COLO668 (cell line): ENCODE measurements at regions not wholly inside any gene's neighbourhood (a gene's known extent, or its start where the extent isn't known, plus 50 kb on each side); places are given as distances from the start of the nearest gene placed in this dataset.

Experiments
- DNase-seq: peaks from one replicate; lab custom pipeline; 2025; ENCODE audit not compliant: unreplicated experiment; lab: John Stamatoyannopoulos, UW

DNA sequence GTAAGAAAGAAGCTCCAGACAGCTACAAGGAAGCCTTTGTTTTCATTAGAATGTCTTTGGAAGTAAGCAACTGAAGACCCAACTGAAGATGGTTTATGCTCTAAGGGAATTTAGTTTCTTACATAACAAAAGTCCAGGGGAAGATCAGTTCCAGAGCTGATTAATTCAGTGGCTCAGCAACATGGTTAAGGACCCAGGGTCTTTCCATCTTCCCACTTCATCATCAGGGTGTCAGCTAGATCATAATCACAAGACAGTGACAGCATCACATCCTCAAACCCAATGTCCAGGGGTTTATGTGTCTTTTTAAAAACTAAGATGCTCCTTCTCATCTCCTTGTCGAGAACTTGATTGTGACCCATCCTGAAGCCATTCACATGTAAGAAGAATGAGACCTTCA, 119.7 kb upstream of the PRDM1 start:
- DNase-seq, result no peak

DNA sequence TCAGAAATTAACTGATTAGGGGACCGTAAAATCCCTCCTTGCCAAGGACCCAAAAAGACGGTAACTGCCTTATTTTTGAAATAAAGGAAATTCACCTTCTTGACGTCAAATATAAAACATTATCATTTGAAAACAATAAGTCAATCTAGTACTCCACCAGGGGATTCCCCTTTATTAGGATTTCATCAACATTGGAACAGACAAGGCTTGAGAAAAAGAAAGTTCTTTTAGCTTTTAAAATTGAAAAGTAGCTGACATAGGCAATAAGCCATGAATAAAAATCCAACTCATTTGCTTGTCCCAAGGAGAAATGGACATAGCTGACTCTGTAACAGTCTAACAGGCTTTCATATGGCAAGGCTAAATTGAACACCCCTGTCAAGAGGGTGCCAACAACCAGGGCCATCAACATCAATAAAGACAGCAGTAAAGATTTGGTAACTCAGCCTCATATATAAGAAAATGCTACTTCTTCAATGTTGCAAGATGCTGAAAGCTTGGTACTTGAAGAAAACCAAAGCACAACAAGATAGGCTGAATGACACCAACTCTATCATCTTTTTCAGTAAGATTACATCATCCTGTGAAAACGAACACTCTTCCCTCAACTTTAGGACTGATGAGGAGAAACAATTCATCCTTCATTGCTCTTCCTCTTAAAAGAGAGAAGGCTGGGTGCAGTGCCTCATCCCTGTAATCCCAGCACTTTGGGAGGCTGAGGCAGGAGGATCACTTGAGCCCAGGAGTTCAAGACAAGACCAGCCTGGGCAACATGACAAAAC, 121.0 kb upstream of the PRDM1 start:
- DNase-seq, result no peak

- no peak for DNase-seq
These were observed 132.0 kb upstream of the PRDM1 start for GRCh38 chr6:105954148-105954547.

DNA sequence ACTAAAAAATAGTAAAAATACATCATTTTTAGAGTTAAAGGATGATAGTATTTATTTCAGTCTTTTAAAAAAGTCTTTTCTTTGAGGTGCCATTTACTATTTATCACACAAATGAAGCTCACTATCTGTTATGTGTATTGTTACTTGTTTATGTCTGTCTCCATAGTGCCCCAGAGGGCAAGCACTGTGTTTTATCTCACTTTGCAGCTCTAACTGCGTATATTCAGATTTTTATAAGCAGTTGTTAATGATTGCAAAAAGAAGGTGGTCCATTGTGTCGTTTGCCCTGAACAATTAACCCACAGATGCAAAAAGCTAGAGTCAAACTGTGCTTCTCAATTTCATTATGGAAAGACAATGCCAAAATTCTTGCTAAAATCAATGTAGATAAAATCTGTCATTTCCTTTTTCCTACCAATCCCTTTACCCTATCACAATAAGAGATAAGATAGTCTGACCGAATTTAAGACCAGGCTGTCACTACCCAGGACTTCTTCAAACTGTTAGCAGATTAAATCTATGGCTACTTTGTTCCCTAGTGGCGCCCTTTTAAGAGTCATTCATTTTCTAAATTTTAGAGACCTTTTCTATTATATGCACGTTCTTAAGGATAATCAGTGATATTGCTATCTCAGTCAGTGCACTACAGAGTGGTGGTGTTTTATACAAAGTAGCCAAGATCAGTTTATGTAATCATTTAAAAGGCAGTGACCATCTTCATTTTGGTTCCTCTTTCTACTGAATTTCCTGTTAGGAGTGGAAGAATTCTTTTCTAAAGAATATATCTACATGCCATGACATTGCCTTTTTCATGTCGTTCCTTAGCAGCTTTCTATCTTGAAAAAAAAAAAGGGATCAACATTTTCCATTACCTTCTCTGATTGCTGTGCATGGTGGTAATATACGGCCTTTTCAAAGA, 133.1 kb upstream of the PRDM1 start:
- no peak for DNase-seq

DNA sequence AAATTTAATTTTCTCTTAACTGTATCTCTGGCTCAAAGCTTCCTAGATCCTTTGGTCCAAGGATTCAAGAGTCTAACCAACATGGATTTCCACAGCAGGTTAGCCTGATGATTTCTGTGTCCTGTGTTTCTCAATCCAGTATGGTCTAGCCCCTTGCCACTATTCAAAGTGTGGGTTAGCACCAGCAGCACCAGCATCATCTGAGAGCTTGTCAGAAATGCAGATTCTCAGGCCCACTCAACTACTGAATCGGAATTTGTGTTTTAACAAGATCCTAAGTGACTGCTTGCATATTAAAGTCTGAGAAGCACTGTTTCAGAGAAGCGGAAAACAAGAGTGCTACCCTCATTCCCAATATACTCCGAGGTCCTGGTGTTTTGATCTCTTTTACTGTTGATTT, 133.8 kb upstream of the PRDM1 start:
- DNase-seq, result no peak

DNA sequence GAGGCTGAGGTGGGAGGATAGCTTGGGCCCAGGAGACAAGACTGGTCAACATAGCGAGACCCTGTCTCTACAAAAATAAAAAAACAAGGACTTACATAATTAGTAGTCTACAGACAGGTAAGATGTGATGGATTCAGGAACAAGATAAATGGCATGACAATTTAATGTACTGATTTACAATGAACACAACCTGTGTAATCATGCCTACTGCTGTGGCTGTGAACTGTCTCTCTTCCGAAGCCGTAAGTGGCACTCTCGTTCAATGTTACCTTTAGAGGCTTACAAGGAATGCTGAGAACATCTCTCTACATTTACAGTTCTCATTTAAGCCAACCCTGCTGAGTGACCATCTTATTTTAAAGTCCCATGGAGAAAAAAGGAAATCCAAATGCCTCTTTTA, 134.8 kb upstream of the PRDM1 start:
- DNase-seq, result no peak

- no peak for DNase-seq
These were observed 136.3 kb upstream of the PRDM1 start for GRCh38 chr6:105949869-105950268.

- no peak for DNase-seq
These were observed 142.6 kb upstream of the PRDM1 start for GRCh38 chr6:105943514-105943913.

- no peak for DNase-seq
These were observed 144.3 kb upstream of the PRDM1 start for GRCh38 chr6:105941621-105942412.

- no peak for DNase-seq
These were observed 145.1 kb upstream of the PRDM1 start for GRCh38 chr6:105940990-105941389.

DNA sequence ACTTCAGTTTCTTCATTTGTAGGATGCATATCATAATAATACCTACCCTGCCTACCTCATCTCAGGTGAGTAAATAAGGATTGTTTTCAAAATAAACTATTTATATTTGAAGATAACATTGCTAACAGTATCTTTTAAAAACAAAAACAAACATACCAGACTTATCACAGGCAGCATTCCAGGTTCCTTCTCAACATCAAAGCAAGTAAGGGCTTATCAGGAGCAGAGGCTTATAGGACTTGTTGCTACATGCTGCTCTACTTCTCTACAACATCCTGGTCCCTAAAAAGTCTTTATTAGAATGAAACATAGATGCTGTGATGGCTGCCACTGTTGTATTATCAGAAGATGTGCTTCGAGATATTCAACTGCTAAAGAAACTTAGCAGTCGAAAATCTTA, 149.2 kb upstream of the PRDM1 start:
- DNase-seq, result no peak

- no peak for DNase-seq
These were observed 150.7 kb upstream of the PRDM1 start for GRCh38 chr6:105935416-105935815.

DNA sequence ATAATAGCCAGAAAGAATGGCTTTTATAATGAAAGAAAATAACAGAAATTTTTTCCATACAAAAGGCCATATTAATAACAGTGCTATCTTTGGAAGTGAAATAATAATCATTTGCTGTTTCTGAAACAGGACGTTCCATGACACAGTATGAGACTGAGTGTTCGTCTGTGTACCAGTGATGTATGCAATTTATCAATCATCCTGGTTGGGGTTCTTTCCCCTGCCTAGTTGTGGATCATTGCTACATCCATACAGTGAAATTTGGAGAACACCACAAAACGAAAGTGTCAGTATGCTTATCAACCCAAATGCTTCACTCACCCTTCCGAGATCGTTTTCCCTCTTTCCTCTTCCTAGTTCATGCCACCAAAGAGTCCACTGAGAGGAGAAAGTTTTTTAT, 151.4 kb upstream of the PRDM1 start:
- no peak for DNase-seq

GRCh38 chr6:105932440-105932839, 153.7 kb upstream of the PRDM1 start:
- DNase-seq, result no peak

DNA sequence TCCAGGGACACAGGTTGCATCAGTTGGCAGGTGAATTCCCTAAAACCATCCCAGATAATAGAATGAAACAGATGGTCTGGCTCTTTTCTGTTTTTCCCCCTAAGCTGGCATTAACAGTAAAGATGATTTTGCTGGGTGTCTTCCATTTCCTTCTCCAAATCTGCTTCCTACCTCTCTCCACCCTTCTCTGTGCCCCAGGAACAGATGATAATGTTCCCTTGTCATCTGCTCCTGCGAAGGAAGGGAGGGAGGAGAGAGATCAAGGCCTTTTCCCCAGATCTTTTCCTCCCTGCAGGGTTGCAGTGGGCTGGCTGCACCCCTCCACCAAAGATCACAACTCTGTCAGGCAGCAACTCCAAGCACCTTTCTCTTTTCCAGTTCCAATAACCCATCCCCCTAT, 156.5 kb upstream of the PRDM1 start:
- DNase-seq, result no peak

- no peak for DNase-seq
These were observed 159.8 kb upstream of the PRDM1 start for GRCh38 chr6:105926318-105926717.

- no peak for DNase-seq
These were observed 160.4 kb upstream of the PRDM1 start for GRCh38 chr6:105925706-105926105.

DNA sequence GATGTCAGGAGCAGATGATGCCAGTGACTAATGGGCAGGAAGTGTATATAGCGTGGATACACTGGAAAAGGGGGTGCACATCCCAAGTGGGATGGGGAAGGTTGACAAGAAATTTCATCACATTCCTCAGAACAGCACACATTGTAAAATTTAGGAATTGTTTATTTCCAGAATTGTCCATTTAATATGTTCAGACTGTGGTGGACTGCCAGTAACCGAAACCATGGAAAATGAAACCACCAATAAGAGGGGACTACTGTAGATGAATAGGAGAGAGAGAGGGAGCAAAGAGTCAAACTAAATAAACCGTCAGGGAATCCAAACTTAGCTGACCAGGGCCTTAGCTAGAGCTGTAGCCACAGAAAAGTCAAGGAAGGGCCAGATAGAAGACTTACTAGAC, 164.4 kb upstream of the PRDM1 start:
- DNase-seq, result no peak

DNA sequence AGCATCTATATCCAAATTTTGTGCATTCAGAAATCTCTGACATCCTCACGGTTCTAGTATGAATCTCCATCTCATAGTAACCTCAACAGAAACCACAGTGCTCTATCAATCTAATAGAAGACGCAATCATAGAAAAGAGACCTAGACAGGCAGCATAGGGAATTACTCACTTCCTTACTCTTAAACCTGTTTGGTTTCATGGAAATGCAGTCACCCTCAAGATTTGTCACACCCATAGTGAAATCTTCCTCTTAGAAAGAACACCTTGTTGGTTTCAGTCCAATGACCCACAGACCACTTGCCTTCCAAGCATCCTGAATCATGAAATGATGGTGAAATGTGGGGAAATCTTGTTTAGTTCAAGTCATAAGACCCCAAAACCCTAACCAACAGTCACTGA, 166.1 kb upstream of the PRDM1 start:
- DNase-seq, result no peak

DNA sequence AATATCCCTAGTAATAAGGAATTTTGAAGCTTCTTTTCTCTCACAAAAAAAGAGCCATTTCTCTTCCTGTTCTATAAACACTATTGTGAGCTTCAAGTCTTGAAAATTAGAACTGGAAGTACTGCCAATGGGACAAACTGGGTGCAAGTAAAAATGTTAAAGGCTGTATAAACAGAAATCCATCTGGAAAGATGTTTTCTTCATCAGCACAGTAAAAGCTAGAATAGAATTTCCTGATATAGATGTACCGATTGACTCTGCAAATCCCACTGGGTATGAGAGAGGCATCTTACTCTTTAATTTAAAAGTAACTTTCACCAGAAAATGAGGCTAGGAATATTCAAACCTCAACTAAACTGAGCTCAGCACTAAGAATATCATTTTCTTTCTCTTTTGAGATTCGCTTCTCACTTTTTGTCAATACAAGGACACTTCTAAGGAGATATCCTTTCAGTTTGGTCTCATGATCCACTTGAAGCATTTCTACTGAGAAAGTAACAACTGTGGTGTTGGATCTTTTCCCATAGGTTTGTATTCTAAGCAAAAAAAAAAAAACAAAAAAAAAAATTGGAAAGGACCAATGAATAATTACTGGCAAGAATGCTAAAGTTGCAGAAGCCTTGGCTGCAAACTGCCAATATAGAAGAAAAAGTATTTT, 169.0 kb upstream of the PRDM1 start:
- no peak for DNase-seq

DNA sequence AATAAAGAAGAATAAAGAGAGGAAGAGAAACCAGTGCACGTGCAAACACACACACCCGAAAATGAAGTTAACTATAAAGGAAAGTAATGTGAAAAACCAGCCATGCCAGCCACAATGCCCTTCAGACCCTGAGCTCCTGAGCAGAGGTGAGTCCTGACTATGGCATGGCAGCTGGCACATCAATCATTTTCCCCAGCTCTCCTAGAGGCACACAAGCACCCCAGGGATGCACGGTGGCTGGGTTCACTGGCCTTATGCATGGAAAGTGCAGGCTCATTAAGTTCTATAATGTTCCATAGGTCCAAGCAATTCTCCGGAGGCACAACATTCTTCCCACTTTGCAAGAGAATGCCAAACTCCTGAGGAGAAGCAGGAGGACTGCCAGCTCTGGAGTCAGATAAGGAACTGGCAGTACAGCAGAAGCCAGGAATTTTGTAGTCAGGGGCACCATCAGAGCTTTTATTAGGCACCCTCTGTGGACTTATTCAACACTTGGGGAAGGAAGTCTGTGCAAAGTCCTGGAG, 175.0 kb upstream of the PRDM1 start:
- DNase-seq, result no peak
